GM19372 (cell line): ENCODE measurements at regions not wholly inside any gene's neighbourhood (a gene's known extent, or its start where the extent isn't known, plus 50 kb on each side); places are given as distances from the start of the nearest gene placed in this dataset.
A peak's percentile ranks its signal among the peaks of the same experiment; 100 is the strongest.

ENCODE experiments used
- ATAC-seq: cut with Tn5 transposase; IDR thresholded peaks from one replicate; pipeline ENCODE4 v1.9.1; 2021; ENCODE audit warnings: mild to moderate bottlenecking, low read depth, moderate library complexity; ENCODE audit not compliant: unreplicated experiment

DNA sequence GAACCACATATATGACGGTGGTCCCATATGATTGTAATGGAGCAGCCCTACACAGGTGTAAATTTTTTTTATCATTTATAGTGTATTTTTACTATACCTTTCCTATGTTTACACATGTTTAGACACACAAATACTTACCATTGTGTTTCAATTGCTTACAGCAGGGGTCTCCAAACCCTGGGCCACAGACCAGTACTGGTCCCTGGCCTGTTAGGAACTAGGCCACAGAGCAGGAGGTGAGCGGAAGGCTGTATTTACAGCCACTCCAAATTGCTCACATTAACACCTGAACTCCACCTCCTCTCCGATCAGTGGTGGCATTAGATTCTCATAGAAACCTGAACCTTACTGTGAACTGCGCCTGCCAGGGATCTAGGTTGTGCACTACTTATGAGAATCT is 201.8 kb upstream of the NDST4 start:
- ATAC-seq: no peak

DNA sequence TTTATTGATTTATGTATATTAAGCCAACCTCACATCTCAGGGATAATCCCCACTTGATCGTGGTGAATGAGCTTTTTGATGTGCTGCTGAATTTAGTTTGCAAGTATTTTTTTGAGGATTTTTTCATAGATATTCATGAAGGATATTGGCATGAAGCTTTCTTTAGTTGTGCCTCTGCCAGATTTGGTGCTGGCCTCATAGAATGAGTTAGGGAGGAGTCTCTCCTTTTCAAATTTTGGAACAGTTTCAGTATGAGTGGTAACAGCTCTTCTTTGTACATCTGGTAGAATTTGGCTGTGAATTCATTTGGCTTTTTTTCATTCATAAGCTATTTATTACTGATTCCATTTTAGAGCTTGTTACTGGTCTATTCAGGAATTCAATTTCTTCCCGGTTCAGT is 197.2 kb upstream of the NDST4 start:
- ATAC-seq: no peak

DNA sequence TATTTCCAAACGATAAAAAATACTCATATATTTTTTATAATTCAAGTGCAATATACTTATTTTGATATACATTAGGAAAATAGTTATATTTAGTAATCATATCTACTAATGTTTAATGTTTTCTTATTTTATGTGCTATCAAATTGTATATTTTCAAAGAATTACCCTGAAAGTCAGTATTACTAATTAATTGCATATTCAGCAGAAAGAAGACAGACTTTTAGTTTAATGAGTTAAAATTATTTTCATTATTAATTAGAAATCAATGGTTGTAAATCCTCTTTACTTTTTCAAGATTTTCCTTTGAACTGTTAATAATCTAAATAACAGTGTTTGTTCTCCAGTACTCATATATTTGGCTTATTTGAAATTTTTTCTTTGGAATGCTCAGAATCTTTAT is 181.3 kb upstream of the NDST4 start:
- ATAC-seq: no peak

DNA sequence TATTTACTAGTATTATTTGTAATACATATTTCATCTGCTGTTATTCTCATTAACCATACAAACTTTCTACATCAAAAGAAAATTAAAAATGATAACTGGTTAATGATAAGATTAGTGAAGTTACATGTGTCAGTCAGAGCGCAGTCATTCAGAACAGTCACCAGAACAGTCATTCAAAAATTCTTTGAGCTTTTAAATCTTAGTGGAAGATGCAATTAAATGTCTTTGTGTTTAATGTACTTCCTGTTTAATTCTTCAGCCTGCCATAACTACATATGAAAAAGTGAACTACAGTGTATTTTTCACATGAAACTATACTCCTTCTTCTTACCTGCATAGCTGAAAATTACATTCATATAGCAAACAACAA is 179.7 kb upstream of the NDST4 start:
- ATAC-seq: no peak

DNA sequence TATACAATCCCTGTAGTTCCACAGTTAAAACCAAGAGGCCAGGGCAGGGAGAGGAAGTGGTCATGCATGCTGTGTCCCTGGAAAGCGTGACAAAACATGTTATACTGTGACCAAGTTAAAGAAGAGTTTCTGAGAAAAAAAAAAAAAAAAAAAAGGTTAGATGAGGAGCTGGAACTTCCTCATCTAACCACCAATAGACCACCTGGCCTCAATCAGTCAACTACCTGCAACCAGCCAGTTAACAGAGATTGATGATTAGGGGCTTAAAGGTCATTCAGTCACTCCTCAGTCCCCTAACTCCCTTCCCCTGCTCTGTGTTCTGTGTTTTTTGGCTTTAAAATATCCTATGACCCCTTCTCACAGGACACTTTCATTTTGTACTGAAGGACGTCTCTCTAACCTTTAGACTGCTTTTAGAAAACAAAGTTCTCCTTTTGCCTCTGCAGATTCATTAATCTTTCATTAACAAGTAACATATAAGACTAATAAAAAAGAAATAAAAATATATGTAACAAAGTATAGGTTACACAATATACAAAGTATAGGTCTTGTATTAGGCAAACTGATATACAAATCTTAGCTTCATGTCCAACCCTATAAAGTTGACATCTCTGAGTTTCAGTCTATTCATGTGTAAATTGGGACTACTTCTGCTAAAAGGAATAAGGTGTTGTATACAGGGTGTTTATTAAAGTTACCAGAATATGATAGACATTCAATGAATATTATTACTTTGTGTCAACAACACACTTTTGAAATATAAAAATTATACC is 179.1 kb upstream of the NDST4 start:
- ATAC-seq: peak; percentile 62

DNA sequence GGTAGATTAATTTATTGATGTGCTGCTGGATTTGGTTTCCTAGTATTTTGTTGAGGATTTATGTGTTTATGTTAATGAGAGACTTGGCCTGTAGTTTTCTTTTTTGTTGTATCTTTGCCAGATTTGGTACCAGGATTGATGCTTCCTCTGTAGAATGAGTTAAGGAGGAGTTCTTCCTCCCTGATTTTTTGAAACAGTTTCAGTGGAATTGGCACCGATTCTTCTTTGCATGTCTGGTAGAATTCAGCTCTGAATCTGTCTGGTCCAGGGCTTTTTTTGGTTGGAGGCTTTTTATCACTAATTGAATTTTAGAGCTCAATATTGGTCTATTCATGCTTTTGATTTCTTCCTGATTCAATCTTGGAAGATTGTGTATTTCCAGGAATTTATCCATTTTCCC is 174.0 kb upstream of the NDST4 start:
- no peak for ATAC-seq

DNA sequence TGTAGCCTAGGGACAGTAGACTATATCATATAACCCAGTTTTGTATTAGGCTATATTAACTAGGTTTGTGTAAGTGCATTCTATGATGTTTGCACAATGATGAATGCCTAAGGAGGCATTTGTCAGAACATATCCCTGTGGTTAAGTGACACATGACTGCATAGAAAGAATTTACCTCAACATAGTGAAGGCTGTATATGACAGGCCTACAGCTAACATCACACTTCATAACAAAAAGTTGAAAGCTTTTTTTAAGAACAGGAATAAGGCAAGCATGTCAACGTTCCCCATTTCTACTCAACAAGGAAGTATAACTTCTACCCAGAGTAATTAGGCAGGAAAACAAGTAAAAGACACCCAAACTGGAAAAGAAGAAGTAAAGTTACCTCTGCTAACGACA is 165.9 kb upstream of the NDST4 start:
- no peak for ATAC-seq

DNA sequence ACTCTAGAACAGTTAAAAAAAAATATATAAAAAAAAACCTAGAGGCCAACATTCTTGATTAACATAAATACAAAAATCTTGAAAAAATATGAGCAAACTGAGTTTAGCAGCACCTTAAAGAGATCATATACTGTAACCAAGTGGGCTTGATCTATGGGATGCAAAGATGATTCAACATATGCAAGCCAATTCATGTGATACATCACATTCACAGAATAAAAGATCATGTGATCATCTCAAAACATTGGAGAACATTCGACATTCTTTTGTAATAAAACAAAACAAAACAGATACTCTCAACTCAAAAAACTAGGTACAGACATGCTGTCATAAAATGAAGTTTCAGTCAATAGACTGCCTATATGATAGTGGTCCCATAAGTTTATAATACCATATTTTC is 165.4 kb upstream of the NDST4 start:
- no peak for ATAC-seq

DNA sequence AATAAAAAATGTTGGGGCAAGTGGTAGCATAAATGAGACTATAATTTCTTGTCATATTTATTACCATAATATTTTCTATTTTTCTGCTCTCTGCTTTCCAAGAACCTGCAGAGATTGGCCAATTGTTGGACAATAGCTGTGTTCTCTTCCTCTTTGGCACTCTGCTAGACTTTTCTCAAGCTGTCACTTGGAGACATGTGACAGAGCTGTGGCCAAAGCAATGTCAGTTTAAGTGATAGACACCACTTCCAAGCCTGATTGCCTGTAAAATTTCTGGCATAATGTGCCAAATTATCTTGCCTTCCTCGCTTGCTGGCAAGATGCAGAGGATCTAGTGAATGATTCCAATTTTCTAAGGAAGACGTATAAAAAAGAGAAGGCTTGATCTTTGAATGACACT is 162.2 kb upstream of the NDST4 start:
- no peak for ATAC-seq

DNA sequence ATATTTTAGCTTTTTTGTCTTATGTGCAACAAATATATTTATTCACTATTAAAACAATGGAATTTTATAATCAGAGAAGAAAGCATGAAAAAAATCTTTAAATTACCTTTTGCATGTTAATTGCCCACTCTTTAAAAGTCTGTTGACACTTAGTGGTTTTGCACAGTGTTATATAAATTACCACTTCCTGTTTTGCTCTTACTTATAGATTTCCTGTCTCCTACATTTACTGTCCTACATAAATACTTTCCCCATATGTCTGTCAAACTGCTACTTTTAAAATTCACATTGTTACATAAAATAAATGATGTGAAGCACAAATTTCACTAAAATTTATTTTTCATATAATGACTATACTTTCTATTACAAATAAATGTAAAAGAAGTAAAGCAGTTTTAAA is 161.1 kb upstream of the NDST4 start:
- ATAC-seq: peak; percentile 49

DNA sequence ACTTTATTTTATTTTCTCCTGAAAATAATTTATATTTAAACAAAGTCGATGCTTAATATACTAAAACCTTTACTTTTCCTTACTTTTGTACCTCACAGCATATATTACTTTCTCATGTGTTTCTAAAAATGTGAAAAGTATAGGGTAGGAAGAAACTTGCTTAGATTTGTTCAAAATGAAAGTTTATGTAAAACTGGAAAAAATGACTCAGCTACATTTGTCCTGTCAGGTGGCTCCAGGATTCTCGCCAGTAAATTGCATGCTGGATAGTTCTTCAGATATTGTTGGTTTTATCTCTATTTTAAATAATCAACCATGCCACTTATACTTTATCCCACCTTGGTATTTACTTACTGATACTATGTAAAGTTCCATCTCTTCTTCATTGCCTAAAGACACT is 159.2 kb upstream of the NDST4 start:
- no peak for ATAC-seq

DNA sequence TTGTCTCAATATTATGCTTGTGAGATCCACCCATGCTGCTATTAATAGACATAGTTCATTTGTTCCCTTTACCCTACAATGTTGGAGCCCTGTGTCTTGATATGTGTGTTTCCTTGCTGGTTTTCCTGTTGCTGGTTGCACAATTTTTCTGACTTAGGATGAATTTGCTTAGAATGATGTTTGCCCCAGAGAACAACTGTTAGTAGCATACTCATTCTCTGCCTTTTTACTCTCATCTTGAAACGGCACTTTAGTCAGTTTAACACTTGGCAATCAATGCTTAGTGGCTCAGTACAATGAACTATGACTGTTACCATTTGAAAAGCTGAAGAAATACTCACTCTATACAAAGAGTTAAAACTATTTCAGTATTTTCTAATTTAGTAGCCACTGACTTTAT is 158.8 kb upstream of the NDST4 start:
- peak; percentile 40 for ATAC-seq

DNA sequence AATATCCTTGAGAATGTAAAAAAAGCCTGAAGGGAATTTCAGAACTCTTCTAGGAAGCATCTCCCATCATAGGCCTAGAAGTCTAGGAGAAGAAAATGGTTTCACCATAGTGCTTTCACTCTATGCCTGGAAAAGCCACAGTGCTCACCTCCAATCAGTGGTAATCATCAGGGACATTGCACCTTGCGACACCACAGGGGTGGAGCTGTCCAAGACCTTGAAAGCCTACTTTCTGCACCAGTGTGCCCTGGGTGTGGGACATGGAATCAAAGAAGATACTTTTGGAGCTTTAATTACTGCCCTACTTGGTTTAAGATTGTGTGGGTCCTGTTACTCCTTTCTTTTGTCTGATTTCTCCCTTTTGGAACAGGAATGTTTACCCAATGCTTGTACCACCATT is 146.8 kb upstream of the NDST4 start:
- ATAC-seq: no peak

DNA sequence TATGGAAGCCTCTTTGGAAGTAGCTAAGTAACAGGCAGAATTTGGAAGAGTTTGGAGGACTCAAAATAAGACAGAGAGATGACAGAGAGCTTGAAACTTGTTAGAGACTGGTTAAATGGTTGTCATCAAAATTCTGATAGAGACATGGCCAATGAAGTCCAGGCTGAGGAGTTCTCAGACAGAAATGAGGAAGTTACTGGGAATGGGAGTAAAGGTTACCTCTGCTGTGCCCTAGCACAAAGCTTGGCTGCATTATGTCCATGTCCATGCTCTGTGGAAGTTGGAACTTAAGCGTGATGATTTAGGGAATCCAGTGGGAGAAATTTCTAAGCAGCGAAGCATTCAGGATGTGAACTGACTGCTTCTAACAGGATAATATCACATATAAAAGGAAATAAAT is 146.2 kb upstream of the NDST4 start:
- ATAC-seq: no peak

DNA sequence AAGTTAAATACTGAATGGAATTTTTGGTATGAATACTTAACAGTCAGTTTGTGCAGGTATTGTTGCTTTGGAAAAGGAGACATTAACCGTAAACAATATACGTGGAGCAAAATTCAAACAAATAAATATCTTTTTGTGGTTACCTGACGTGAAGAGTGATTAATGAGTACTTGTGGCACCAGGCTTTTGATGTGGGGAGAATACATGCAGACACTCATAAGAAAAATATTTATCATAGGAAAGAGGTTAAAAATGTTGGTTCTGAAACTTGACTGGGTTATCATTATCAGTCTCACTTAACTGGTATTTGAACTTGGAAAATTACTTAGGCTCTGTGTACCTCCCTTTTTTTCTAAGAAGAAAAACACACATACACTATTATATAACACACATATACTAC is 136.4 kb upstream of the NDST4 start:
- ATAC-seq: no peak

DNA sequence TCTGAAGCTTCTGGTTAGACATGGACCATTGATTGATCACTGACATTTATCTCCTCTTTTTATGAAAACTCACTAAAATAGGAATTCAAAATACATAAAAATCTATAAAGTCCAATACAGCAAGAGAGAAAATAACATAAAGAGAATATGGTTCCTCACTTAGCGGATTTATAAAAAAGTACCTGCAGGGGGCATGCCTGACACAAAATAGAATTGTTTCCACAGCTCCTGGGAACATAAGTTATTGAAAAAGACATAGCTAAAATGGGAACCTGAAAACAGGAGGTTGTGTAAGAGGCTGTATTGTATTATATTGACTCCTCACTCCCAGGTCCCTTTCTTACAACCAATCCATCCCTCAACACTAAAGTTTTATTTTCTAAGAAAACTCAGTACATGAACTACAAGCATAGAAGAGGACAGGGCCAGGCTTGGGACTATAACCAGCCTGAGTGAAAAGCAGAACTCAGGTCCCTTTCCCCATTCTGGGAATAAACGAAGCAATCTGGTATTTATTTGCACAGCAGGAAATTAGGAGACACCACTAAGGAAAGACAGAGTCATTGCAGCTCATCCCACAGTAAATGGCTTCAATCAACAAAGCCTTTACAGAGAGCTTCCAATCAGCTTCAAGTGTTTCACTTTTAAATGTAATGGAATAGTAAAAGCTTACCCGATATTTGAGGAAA is 121.1 kb upstream of the NDST4 start:
- no peak for ATAC-seq

DNA sequence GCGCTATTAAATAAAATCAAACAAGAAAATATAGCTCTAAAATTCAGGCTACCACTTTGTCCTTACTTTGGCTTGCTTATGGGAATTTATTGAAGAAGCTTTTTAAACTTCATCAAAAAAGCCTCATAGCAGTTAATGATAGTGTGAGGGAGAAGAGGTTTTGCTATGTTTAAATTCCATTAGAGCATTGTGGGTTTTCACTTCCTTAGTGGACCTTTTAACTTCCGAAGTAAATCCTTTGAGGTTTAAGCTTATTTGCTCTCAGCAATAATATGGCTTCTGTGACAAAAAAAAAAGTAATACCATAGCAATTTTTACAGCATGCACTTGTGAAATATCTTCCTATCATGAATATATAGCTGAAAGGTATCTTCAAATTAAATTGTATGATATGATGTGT is 120.2 kb upstream of the NDST4 start:
- no peak for ATAC-seq

DNA sequence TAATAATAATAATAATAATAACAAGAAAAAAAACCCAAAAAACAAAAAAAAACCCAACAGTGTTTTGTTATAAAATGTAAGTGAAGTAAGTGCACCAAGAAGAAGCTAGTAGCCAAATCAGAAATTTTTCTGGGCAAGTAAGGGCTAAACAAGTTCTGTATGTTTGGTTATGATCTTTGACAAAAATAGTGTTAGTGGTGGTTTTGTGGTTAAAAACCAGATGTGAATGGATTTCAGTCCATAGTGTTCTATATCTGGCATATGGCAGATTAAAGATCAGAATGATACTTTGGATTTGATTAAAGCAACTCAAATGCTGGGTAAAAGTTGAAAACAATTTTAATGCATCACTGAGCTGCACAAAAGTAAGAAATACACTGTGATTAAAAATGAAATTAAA is 116.5 kb upstream of the NDST4 start:
- ATAC-seq: no peak

DNA sequence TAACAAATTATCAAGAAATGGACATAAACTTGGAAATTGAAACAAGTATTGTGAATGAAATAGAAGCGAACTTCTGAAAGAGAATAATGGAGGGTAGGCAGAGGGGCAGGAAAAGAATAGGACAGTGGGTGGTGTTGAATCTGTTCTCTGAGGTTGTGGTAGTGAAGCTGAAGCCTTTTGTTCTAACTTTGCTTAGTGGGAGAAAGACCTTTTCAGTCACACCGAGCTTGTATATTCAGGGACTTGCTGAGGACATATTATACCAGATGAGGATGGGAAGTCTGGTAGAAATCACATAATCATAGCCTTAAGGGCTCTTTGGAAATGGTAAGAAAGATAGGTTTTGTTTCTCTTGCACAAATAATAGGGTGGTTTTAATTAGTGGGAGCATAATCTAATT is 115.4 kb upstream of the NDST4 start:
- ATAC-seq: no peak

DNA sequence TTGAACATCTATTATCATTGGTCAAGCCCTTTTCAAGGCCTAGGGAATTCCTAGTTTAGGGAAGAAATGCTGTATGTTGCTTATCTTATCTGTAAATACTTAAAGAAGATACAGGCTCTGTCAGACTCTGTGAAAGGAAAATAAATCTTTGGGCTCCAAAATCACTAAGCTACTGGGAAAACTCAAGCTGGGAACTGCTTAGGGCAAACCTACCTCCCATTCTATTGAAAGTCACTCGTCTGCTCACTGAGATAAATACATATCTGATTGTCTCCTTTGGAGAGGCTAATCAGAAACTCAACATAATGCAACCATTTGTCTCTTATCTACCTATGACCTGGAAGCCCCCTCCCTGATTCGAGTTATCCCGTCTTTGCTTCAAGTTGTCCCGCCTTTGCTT is 108.6 kb upstream of the NDST4 start:
- ATAC-seq: no peak

DNA sequence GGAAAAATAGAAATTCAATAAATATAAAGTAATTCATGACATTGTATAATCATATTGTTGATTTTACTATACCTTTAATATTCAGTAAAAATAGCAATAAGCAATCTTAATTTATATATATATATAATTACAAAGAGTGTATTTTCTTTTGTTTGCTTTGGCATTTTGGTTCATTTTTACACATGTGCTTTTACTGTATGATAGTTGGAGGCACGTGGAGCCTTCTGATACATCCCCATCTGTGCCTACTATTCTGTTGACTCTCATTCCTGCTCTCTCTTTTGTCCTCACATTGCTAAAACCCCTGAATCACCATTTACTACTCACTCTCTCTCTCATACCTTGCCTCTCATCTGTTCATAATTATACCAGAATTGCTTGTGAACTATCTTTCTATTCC is 106.4 kb upstream of the NDST4 start:
- no peak for ATAC-seq

DNA sequence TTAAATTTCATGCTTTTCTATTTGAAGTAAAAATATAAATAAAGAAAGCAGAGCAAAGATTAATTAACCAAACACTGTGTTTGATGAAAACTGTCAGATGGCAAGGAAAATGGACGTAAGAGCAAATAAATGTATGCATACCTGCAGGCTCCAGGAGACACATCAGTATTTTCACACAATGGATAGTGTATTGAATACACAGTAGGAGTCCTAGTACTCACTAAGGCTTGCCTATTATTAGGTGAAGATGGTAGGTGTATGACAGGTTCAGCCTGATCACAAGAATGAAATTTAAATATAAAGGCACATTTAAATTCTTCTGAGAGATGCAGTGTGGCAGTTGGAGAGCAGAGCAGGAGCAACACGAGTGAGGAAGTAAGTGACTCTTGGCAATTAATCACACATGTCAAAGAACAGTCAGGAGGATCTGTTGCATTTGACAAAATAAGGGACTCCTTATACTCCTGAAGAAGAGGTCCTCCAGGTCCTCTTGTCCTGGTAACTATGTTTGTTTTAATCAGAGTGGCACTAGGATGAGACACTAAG is 106.0 kb upstream of the NDST4 start:
- ATAC-seq: no peak
